HepG2 (cell line): ENCODE measurements at regions not wholly inside any gene's neighbourhood (a gene's known extent, or its start where the extent isn't known, plus 50 kb on each side); places are given as distances from the start of the nearest gene placed in this dataset.

Experiments used
- ATAC-seq: fragments of 200-7000 bp; cut with Tn5 transposase; 3 replicates; pipeline ENCODE4 v1.9.1; 2020; ENCODE audit warnings: mild to moderate bottlenecking, moderate library complexity
- BruUV-seq: library from RNA; stranded (reverse); fragments of 400-500 nt; replicated peaks from 2 replicates; lab custom pipeline; 2021; lab: Mats Ljungman, UMichigan
- CTCF ChIA-PET: fragments of 300-600 bp; formaldehyde crosslinking; extraction: SDS; loops from one replicate; lab custom pipeline; 2021; ENCODE audit warnings: low total read pairs, inconsistent platforms, low intra/inter-chr PET ratio; lab: Yijun Ruan, JAX
- POLR2A ChIA-PET: fragments of 350-600 bp; sonication (Branson Sonifier 250); formaldehyde crosslinking; loops from one replicate; lab custom pipeline; 2020; ENCODE audit warnings: antibody characterized with exemption, inconsistent platforms; lab: Yijun Ruan, JAX
- DNase-seq: peaks from one replicate; pipeline ENCODE4 v3.0.0-alpha.2; 2015; ENCODE audit warnings: low spot score
- FAIRE-seq: peaks from 3 replicates; lab custom pipeline; 2011; peaks lifted over from hg19 to GRCh38; lab: Jason Lieb, UNC
- H2AFZ ChIP-seq: one replicate; pipeline ENCODE4 v1.6.1; 2011; ENCODE audit warnings: low read length, inconsistent platforms
- H3K27ac ChIP-seq: fragments of 300-600 bp; 3 replicates; pipeline ENCODE4 v1.8.0; 2011; ENCODE audit warnings: mixed run types, mild to moderate bottlenecking, mixed read lengths, low read length, inconsistent platforms; ENCODE audit not compliant: insufficient read depth; ENCODE audit errors: extremely low read length
- H3K27me3 ChIP-seq, 2 experiments: fragments of 200-600 bp in 1 of 2; 2 replicates in 1 of 2; 3 replicates in 1 of 2; pipeline versions ENCODE4 v1.6.0 to v1.8.0; 2011; ENCODE audit warnings: low read length in 2 of 2, mild to moderate bottlenecking in 2 of 2, moderate library complexity in 2 of 2, inconsistent platforms in 1 of 2; ENCODE audit not compliant: insufficient read depth in 2 of 2, control insufficient read depth in 1 of 2
- H3K36me3 ChIP-seq, 2 experiments: fragments of 200-600 bp in 1 of 2; replicated peaks in 1 of 2; 2 replicates in 1 of 2; 3 replicates in 1 of 2; pipeline versions ENCODE4 v1.5.1 to v1.8.0; 2011; ENCODE audit warnings: low read length in 2 of 2, inconsistent platforms in 1 of 2; ENCODE audit not compliant: insufficient read depth in 2 of 2, control insufficient read depth in 1 of 2
- H3K4me1 ChIP-seq: 2 replicates; pipeline ENCODE4 v1.5.1; 2012; ENCODE audit warnings: low read length, inconsistent platforms; ENCODE audit not compliant: insufficient read depth
- H3K4me2 ChIP-seq: 2 replicates; pipeline ENCODE4 v1.6.0; 2011; ENCODE audit warnings: low read depth, low read length, inconsistent platforms
- H3K4me3 ChIP-seq, 3 experiments: fragments of 200-600 bp in 1 of 3; sonication (generic), shearing (Covaris generic) in 1 of 3; replicated peaks in 1 of 3; 2 replicates each; pipeline ENCODE4 v1.5.1; 2011 to 2016; ENCODE audit warnings: low read length in 3 of 3, inconsistent platforms in 2 of 3, low read depth in 2 of 3, mild to moderate bottlenecking in 2 of 3, control low read depth in 1 of 3, mixed read lengths in 1 of 3; ENCODE audit not compliant: insufficient read depth in 1 of 3
- H3K79me2 ChIP-seq: one replicate; pipeline ENCODE4 v1.6.1; 2011; ENCODE audit warnings: low read length, inconsistent platforms; ENCODE audit not compliant: insufficient read depth
- H3K9ac ChIP-seq: 2 replicates; pipeline ENCODE4 v1.6.0; 2011; ENCODE audit warnings: mild to moderate bottlenecking, low read depth, low read length, inconsistent platforms; ENCODE audit not compliant: insufficient read depth
- H3K9me3 ChIP-seq: 2 replicates; pipeline ENCODE4 v1.5.1; 2012; ENCODE audit warnings: mild to moderate bottlenecking, low read length
- H4K20me1 ChIP-seq: 2 replicates; pipeline ENCODE4 v1.6.0; 2011; ENCODE audit warnings: inconsistent platforms, mild to moderate bottlenecking, low read length, moderate library complexity; ENCODE audit not compliant: insufficient read depth
- BRD4 ChIP-seq: sonication (generic); formaldehyde crosslinking; IDR thresholded peaks from 2 replicates; pipeline ENCODE4 v1.4.0; 2020; ENCODE audit warnings: missing genetic modification reagents
- CHCHD3 ChIP-seq: sonication (generic); formaldehyde crosslinking; IDR thresholded peaks from 2 replicates; pipeline ENCODE4 v1.8.0; 2022; ENCODE audit warnings: mild to moderate bottlenecking, missing genetic modification reagents, moderate library complexity
- EHMT2 ChIP-seq: fragments of 200-600 bp; sonication (generic); IDR thresholded peaks from 2 replicates; pipeline ENCODE4 v1.7.0; 2017; ENCODE audit warnings: antibody characterized with exemption, low read depth, low read length, borderline replicate concordance
- FOXO1 ChIP-seq: sonication (generic); formaldehyde crosslinking; IDR thresholded peaks from 2 replicates; pipeline ENCODE4 v1.4.0; 2020; ENCODE audit warnings: missing genetic modification reagents
- FOXP1 ChIP-seq, 2 experiments: fragments of 450-650 bp in 1 of 2; IDR thresholded peaks; 2 replicates each; pipeline ENCODE4 v1.6.1; 2017 to 2018; ENCODE audit warnings: antibody characterized with exemption in 1 of 2
- HDAC2 ChIP-seq: sonication (generic); formaldehyde crosslinking; IDR thresholded peaks from 2 replicates; pipeline ENCODE4 v1.4.0; 2020; ENCODE audit warnings: missing genetic modification reagents
- NFIC ChIP-seq: IDR thresholded peaks from 2 replicates; pipeline ENCODE4 v1.6.1; 2012; ENCODE audit warnings: mild to moderate bottlenecking, low read length, inconsistent platforms
- NR2F2 ChIP-seq: IDR thresholded peaks from 2 replicates; pipeline ENCODE4 v1.6.1; 2012; ENCODE audit warnings: low read depth, inconsistent platforms, borderline replicate concordance
- TBX3 ChIP-seq: fragments of 450-650 bp; IDR thresholded peaks from 2 replicates; pipeline ENCODE4 v1.6.1; 2017; ENCODE audit warnings: antibody characterized with exemption, mild to moderate bottlenecking, inconsistent platforms, borderline replicate concordance
- ZNF431 ChIP-seq: sonication (generic); formaldehyde crosslinking; IDR thresholded peaks from 2 replicates; pipeline ENCODE4 v1.9.0; 2022; ENCODE audit warnings: missing genetic modification reagents, low read depth, mild to moderate bottlenecking, borderline replicate concordance
- ZNF609 ChIP-seq: sonication (generic); formaldehyde crosslinking; IDR thresholded peaks from 2 replicates; pipeline ENCODE4 v1.4.0; 2020; ENCODE audit warnings: mild to moderate bottlenecking, missing genetic modification reagents, borderline replicate concordance
- ZNF670 ChIP-seq: sonication (generic); formaldehyde crosslinking; IDR thresholded peaks from 2 replicates; pipeline ENCODE4 v1.8.0; 2022; ENCODE audit warnings: mild to moderate bottlenecking, missing genetic modification reagents, borderline replicate concordance
- ZNF713 ChIP-seq: sonication (generic); formaldehyde crosslinking; IDR thresholded peaks from 2 replicates; pipeline ENCODE4 v1.4.0; 2020; ENCODE audit warnings: mild to moderate bottlenecking, missing genetic modification reagents
- ZSCAN29 ChIP-seq: sonication (generic); formaldehyde crosslinking; conservative IDR thresholded peaks from 2 replicates; pipeline ENCODE4 v1.4.0; 2020; ENCODE audit warnings: mild to moderate bottlenecking, missing genetic modification reagents
- WGBS: methylation state at CpG from one replicate; pipeline ENCODE4 v1.1.6; 2017; ENCODE audit warnings: low lambda C conversion rate; 5-methylcytosine and 5-hydroxymethylcytosine counted together
- in situ Hi-C: cut with HindIII; loops from 2 replicates; pipeline ENCODE4 v1.10.0; 2017; ENCODE audit warnings: low pct_unique_long_range_greater_than_20kb; ENCODE audit not compliant: extremely low pct_ligation_motif_present
- intact Hi-C: fragments of 100-400 bp; cut with micrococcal nuclease; formaldehyde crosslinking; loops from one replicate; pipeline ENCODE4 v1.10.0; 2022; ENCODE audit not compliant: unreplicated experiment
- TF ChIP-seq, protein P1 (sequence below): IDR thresholded peaks from 2 replicates; pipeline ENCODE4 v1.6.1; 2016; ENCODE audit warnings: mild to moderate bottlenecking
- TF ChIP-seq, protein P2 (sequence below), 2 experiments: IDR thresholded peaks; 2 replicates each; pipeline ENCODE4 v1.6.1; 2011 to 2012; ENCODE audit warnings: low read length in 2 of 2, borderline replicate concordance in 1 of 2, low read depth in 1 of 2, mild to moderate bottlenecking in 1 of 2, moderate library complexity in 1 of 2

- Histone ChIP-seq H3K79me2 (no peaks in the 10 kb centered on the region), H3K4me1 (no peaks in the 10 kb centered on the region), H3K9ac (no peak overlapping the region), H3K9me3 (peaks cover 16% of the 10 kb centered on the region), H3K4me3 (no peak overlapping the region), H3K4me2 (no peak overlapping the region), H3K27ac (no peak overlapping the region), H4K20me1 (no peaks in the 10 kb centered on the region), H3K27me3 (no peaks in the 10 kb centered on the region), H3K36me3 (no peaks in the 10 kb centered on the region), H2AFZ (no peak overlapping the region)
- POLR2A ChIA-PET: no interaction called here
- intact Hi-C loops: no loop called here
- FAIRE-seq (no peak), ATAC-seq (peak; percentile 81), DNase-seq (peak; percentile 16)
- in situ Hi-C loops: no loop called here
- 5% methylated on average over 1 of the region's 1 CpG for WGBS
- CTCF ChIA-PET: no interaction called here
- BruUV-seq: no TSS peak
- TF ChIP-seq BRD4 (CRISPR knock-in tag): no peak
- no peak for TF ChIP-seq EHMT2
- peak; percentile 82 for TF ChIP-seq NR2F2
- no peak for TF ChIP-seq ZNF713 (CRISPR knock-in tag)
- peak; percentile 34; the same call in 1 of the 2 replicates for TF ChIP-seq ZNF670 (CRISPR knock-in tag)
- peak; percentile 96 for TF ChIP-seq ZNF609 (CRISPR knock-in tag)
- no peak for TF ChIP-seq ZNF431 (CRISPR knock-in tag)
- TF ChIP-seq FOXO1 (CRISPR knock-in tag): peak; percentile 35; the same call in 1 of the 2 replicates
- TF ChIP-seq TBX3: peak; percentile 84; the same call in 1 of the 2 replicates
- peak; percentile 68; the same call in 1 of the 2 replicates for TF ChIP-seq FOXP1 (IDR thresholded peaks at IDR 0.05)
- peak; percentile 88 for TF ChIP-seq FOXP1 (CRISPR knock-in tag; IDR thresholded peaks at IDR 0.05)
- TF ChIP-seq HDAC2 (CRISPR knock-in tag): peak; percentile 28; the same call in 1 of the 2 replicates
- TF ChIP-seq NFIC: peak; percentile 65; the same call in 1 of the 2 replicates
- TF ChIP-seq, protein P1, sequence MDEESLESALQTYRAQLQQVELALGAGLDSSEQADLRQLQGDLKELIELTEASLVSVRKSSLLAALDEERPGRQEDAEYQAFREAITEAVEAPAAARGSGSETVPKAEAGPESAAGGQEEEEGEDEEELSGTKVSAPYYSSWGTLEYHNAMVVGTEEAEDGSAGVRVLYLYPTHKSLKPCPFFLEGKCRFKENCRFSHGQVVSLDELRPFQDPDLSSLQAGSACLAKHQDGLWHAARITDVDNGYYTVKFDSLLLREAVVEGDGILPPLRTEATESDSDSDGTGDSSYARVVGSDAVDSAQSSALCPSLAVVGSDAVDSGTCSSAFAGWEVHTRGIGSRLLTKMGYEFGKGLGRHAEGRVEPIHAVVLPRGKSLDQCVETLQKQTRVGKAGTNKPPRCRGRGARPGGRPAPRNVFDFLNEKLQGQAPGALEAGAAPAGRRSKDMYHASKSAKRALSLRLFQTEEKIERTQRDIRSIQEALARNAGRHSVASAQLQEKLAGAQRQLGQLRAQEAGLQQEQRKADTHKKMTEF (CRISPR knock-in tag): peak; percentile 24; the same call in 1 of the 2 replicates
- TF ChIP-seq CHCHD3: no peak
- TF ChIP-seq ZSCAN29: no peak
- TF ChIP-seq, protein P2, sequence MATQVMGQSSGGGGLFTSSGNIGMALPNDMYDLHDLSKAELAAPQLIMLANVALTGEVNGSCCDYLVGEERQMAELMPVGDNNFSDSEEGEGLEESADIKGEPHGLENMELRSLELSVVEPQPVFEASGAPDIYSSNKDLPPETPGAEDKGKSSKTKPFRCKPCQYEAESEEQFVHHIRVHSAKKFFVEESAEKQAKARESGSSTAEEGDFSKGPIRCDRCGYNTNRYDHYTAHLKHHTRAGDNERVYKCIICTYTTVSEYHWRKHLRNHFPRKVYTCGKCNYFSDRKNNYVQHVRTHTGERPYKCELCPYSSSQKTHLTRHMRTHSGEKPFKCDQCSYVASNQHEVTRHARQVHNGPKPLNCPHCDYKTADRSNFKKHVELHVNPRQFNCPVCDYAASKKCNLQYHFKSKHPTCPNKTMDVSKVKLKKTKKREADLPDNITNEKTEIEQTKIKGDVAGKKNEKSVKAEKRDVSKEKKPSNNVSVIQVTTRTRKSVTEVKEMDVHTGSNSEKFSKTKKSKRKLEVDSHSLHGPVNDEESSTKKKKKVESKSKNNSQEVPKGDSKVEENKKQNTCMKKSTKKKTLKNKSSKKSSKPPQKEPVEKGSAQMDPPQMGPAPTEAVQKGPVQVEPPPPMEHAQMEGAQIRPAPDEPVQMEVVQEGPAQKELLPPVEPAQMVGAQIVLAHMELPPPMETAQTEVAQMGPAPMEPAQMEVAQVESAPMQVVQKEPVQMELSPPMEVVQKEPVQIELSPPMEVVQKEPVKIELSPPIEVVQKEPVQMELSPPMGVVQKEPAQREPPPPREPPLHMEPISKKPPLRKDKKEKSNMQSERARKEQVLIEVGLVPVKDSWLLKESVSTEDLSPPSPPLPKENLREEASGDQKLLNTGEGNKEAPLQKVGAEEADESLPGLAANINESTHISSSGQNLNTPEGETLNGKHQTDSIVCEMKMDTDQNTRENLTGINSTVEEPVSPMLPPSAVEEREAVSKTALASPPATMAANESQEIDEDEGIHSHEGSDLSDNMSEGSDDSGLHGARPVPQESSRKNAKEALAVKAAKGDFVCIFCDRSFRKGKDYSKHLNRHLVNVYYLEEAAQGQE (IDR thresholded peaks at IDR 0.05; ENCODE audit: borderline replicate concordance in 1 of 2, low read depth in 1 of 2, low read length in 2 of 2): peak in 1 of 2 experiments; percentile 71; a peak in 1 of 4 replicates
Observed at GRCh38 chr15:37709669-37710068, 224.8 kb upstream of the TMCO5A start.
